ENCODE measurements at regions not wholly inside any gene's neighbourhood (a gene's known extent, or its start where the extent isn't known, plus 50 kb on each side); places are given as distances from the start of the nearest gene placed in this dataset.
"Not testable (repeated sequence)": the region's sequence is repeated elsewhere in the genome, so short reads cannot be mapped to it uniquely, and the experiment has no call there.

- Histone ChIP-seq H3K79me2 (ENCODE audit: low read length) (no peaks in the 10 kb centered on the region), H3K9me3 (ENCODE audit: low read length) (no peaks in the 10 kb centered on the region), H3K9ac (ENCODE audit: low read length) (no peak overlapping the region), H2AFZ (ENCODE audit: low read length) (no peak overlapping the region), H3K4me1 (ENCODE audit: low read length) (no peaks in the 10 kb centered on the region), H3K4me2 (ENCODE audit: low read depth, low read length, poor library complexity, severe bottlenecking) (no peak overlapping the region), H3K27ac (ENCODE audit: low read length) (no peak overlapping the region), H3K9me2 (replicated peaks; ENCODE audit: insufficient read depth, low read length) (no peaks in the 10 kb centered on the region), H3K27me3 (ENCODE audit: low read length) (no peaks in the 10 kb centered on the region), H3K4me3 (ENCODE audit: low read length) (no peak overlapping the region), H3K36me3 (ENCODE audit: insufficient read depth, low read length) (no peaks in the 10 kb centered on the region), H4K20me1 (ENCODE audit: insufficient read depth, low read depth, low read length) (no peaks in the 10 kb centered on the region)
- no peak for DNase-seq
Observed at GRCh38 chr7:97421307-97421930, 303.9 kb downstream of the SDHAF3 start.

- no peak overlapping the region for H3K27ac ChIP-seq (ENCODE audit: low read length)
- no peak overlapping the region for H2AFZ ChIP-seq (ENCODE audit: low read length)
- H3K4me2 ChIP-seq (ENCODE audit: low read depth, low read length, poor library complexity, severe bottlenecking) = no peak overlapping the region
- no peak overlapping the region for H3K9ac ChIP-seq (ENCODE audit: low read length)
- H3K9me3 ChIP-seq (ENCODE audit: low read length) = no peaks in the 10 kb centered on the region
- no peaks in the 10 kb centered on the region for H3K27me3 ChIP-seq (ENCODE audit: low read length)
- no peak overlapping the region for H3K4me3 ChIP-seq (ENCODE audit: low read length)
- no peaks in the 10 kb centered on the region for H3K4me1 ChIP-seq (ENCODE audit: low read length)
- no peaks in the 10 kb centered on the region for H3K79me2 ChIP-seq (ENCODE audit: low read length)
- H3K9me2 ChIP-seq (replicated peaks; ENCODE audit: insufficient read depth, low read length) = no peaks in the 10 kb centered on the region
- no peak for DNase-seq
- H3K36me3 ChIP-seq (ENCODE audit: insufficient read depth, low read length) = no peaks in the 10 kb centered on the region
- no peaks in the 10 kb centered on the region for H4K20me1 ChIP-seq (ENCODE audit: insufficient read depth, low read depth, low read length)
Observed at GRCh38 chr7:97422046-97422445, 304.5 kb downstream of the SDHAF3 start.

- Histone ChIP-seq H3K27me3 (ENCODE audit: low read length) (no peaks in the 10 kb centered on the region), H3K36me3 (ENCODE audit: insufficient read depth, low read length) (no peaks in the 10 kb centered on the region), H3K9ac (ENCODE audit: low read length) (no peak overlapping the region), H3K79me2 (ENCODE audit: low read length) (no peaks in the 10 kb centered on the region), H3K9me3 (ENCODE audit: low read length) (no peaks in the 10 kb centered on the region), H3K9me2 (replicated peaks; ENCODE audit: insufficient read depth, low read length) (no peaks in the 10 kb centered on the region), H2AFZ (ENCODE audit: low read length) (no peak overlapping the region), H3K4me1 (ENCODE audit: low read length) (no peaks in the 10 kb centered on the region), H3K4me2 (ENCODE audit: low read depth, low read length, poor library complexity, severe bottlenecking) (no peak overlapping the region), H3K4me3 (ENCODE audit: low read length) (no peak overlapping the region), H4K20me1 (ENCODE audit: insufficient read depth, low read depth, low read length) (no peaks in the 10 kb centered on the region), H3K27ac (ENCODE audit: low read length) (no peak overlapping the region)
- DNase-seq = no peak
Observed at GRCh38 chr7:97430006-97430405, 301.9 kb upstream of the TAC1 start.

- no peaks in the 10 kb centered on the region for H4K20me1 ChIP-seq (ENCODE audit: insufficient read depth, low read depth, low read length)
- H3K79me2 ChIP-seq (ENCODE audit: low read length) = no peaks in the 10 kb centered on the region
- H3K36me3 ChIP-seq (ENCODE audit: insufficient read depth, low read length) = no peaks in the 10 kb centered on the region
- H3K27me3 ChIP-seq (ENCODE audit: low read length) = no peaks in the 10 kb centered on the region
- H3K4me3 ChIP-seq (ENCODE audit: low read length) = no peak overlapping the region
- H3K4me1 ChIP-seq (ENCODE audit: low read length) = no peaks in the 10 kb centered on the region
- peaks cover 12% of the 10 kb centered on the region for H3K9me3 ChIP-seq (ENCODE audit: low read length)
- H2AFZ ChIP-seq (ENCODE audit: low read length) = no peak overlapping the region
- no peak for DNase-seq
- H3K27ac ChIP-seq (ENCODE audit: low read length) = no peak overlapping the region
- H3K9ac ChIP-seq (ENCODE audit: low read length) = no peak overlapping the region
- H3K4me2 ChIP-seq (ENCODE audit: low read depth, low read length, poor library complexity, severe bottlenecking) = no peak overlapping the region
- 0 out of 2 replicates have a peak, but pooled peaks cover 4% of the 10 kb centered on the region for H3K9me2 ChIP-seq (replicated peaks; ENCODE audit: insufficient read depth, low read length)
Observed at GRCh38 chr7:97439637-97440214, 292.2 kb upstream of the TAC1 start.

- Histone ChIP-seq H3K9me3 (ENCODE audit: low read length) (no peaks in the 10 kb centered on the region), H3K79me2 (ENCODE audit: low read length) (no peaks in the 10 kb centered on the region), H3K4me3 (ENCODE audit: low read length) (no peak overlapping the region), H3K4me2 (ENCODE audit: low read depth, low read length, poor library complexity, severe bottlenecking) (no peak overlapping the region), H3K27ac (ENCODE audit: low read length) (no peak overlapping the region), H2AFZ (ENCODE audit: low read length) (no peak overlapping the region), H3K36me3 (ENCODE audit: insufficient read depth, low read length) (no peaks in the 10 kb centered on the region), H3K4me1 (ENCODE audit: low read length) (no peaks in the 10 kb centered on the region), H4K20me1 (ENCODE audit: insufficient read depth, low read depth, low read length) (no peaks in the 10 kb centered on the region), H3K9me2 (replicated peaks; ENCODE audit: insufficient read depth, low read length) (no peaks in the 10 kb centered on the region), H3K27me3 (ENCODE audit: low read length) (no peaks in the 10 kb centered on the region), H3K9ac (ENCODE audit: low read length) (no peak overlapping the region)
- no peak for DNase-seq
Observed at GRCh38 chr7:97446361-97446760, 285.5 kb upstream of the TAC1 start.

- not testable (repeated sequence) for H4K20me1 ChIP-seq (ENCODE audit: insufficient read depth, low read depth, low read length); H3K4me2 ChIP-seq (ENCODE audit: low read depth, low read length, poor library complexity, severe bottlenecking)
Observed at GRCh38 chr7:97449448-97449847, 282.4 kb upstream of the TAC1 start.

GRCh38 chr7:97450516-97450915, 281.4 kb upstream of the TAC1 start:
- H3K9me2 ChIP-seq (replicated peaks; ENCODE audit: insufficient read depth, low read length) = no peaks in the 10 kb centered on the region
- no peak overlapping the region for H3K4me2 ChIP-seq (ENCODE audit: low read depth, low read length, poor library complexity, severe bottlenecking)
- H3K9me3 ChIP-seq (ENCODE audit: low read length) = no peaks in the 10 kb centered on the region
- no peaks in the 10 kb centered on the region for H3K4me1 ChIP-seq (ENCODE audit: low read length)
- no peaks in the 10 kb centered on the region for H4K20me1 ChIP-seq (ENCODE audit: insufficient read depth, low read depth, low read length)
- H3K4me3 ChIP-seq (ENCODE audit: low read length) = no peak overlapping the region
- H3K79me2 ChIP-seq (ENCODE audit: low read length) = no peaks in the 10 kb centered on the region
- DNase-seq = no peak
- no peaks in the 10 kb centered on the region for H3K36me3 ChIP-seq (ENCODE audit: insufficient read depth, low read length)
- no peaks in the 10 kb centered on the region for H3K27me3 ChIP-seq (ENCODE audit: low read length)
- H2AFZ ChIP-seq (ENCODE audit: low read length) = no peak overlapping the region
- no peak overlapping the region for H3K27ac ChIP-seq (ENCODE audit: low read length)
- H3K9ac ChIP-seq (ENCODE audit: low read length) = no peak overlapping the region

More at GRCh38 chr7:97449448-97449847, 282.4 kb upstream of the TAC1 start:
- H3K36me3 ChIP-seq (ENCODE audit: insufficient read depth, low read length); H3K9me2 ChIP-seq (replicated peaks; ENCODE audit: insufficient read depth, low read length); DNase-seq; H3K9me3 ChIP-seq (ENCODE audit: low read length); H3K4me3 ChIP-seq (ENCODE audit: low read length); H3K9ac ChIP-seq (ENCODE audit: low read length); H3K79me2 ChIP-seq (ENCODE audit: low read length); H2AFZ ChIP-seq (ENCODE audit: low read length); H3K27ac ChIP-seq (ENCODE audit: low read length); H3K27me3 ChIP-seq (ENCODE audit: low read length); H3K4me1 ChIP-seq (ENCODE audit: low read length): not testable (repeated sequence)

GRCh38 chr7:97454636-97455035, 277.2 kb upstream of the TAC1 start:
- Histone ChIP-seq H3K4me1 (ENCODE audit: low read length) (no peaks in the 10 kb centered on the region), H3K4me2 (ENCODE audit: low read depth, low read length, poor library complexity, severe bottlenecking) (no peak overlapping the region), H3K9ac (ENCODE audit: low read length) (no peak overlapping the region), H3K27ac (ENCODE audit: low read length) (no peak overlapping the region), H2AFZ (ENCODE audit: low read length) (no peak overlapping the region), H3K27me3 (ENCODE audit: low read length) (no peaks in the 10 kb centered on the region), H3K9me2 (replicated peaks; ENCODE audit: insufficient read depth, low read length) (no peaks in the 10 kb centered on the region), H3K79me2 (ENCODE audit: low read length) (no peaks in the 10 kb centered on the region), H3K36me3 (ENCODE audit: insufficient read depth, low read length) (no peaks in the 10 kb centered on the region), H3K4me3 (ENCODE audit: low read length) (no peak overlapping the region), H3K9me3 (ENCODE audit: low read length) (no peaks in the 10 kb centered on the region), H4K20me1 (ENCODE audit: insufficient read depth, low read depth, low read length) (no peaks in the 10 kb centered on the region)
- DNase-seq = no peak
